Midbrain (tissue), 1 donor: ENCODE measurements at regions not wholly inside any gene's neighbourhood (a gene's known extent, or its start where the extent isn't known, plus 50 kb on each side); places are given as distances from the start of the nearest gene placed in this dataset.

Experiments
- DNase-seq: peaks from one replicate; lab custom pipeline; 2025; lab: John Stamatoyannopoulos, UW

DNA sequence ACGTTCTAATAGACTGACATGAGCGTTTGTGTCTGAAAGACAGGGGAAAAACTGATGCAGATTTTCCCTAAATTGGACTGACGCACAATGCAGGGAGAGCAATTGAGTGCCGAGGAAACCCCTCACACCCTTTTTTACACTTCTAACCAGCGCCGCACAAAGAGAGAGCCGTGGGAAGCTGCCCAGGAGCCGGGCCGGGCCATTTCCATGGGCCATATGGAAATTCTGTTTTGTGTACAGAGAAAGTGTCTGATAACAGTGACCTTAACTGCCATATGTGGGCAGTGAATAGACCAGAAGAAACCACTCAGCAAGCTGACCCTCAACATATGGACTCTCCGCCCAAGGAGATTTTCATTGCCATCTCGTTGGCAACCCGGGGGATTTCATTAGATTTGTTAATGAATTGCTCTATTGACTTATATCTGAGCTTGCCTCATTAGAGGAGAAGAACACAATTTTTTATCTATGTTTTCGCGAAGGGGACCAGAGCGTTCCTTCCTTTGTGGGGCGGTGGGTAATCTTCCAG lies 225.9 kb upstream of the IRX3 start:
- no peak for DNase-seq

- no peak for DNase-seq
These were observed 224.7 kb upstream of the IRX3 start for GRCh38 chr16:54511222-54511731.

GRCh38 chr16:54510685-54511221 lies 224.2 kb upstream of the IRX3 start:
- DNase-seq = no peak

GRCh38 chr16:54509456-54509855 lies 222.9 kb upstream of the IRX3 start:
- DNase-seq = no peak

DNA sequence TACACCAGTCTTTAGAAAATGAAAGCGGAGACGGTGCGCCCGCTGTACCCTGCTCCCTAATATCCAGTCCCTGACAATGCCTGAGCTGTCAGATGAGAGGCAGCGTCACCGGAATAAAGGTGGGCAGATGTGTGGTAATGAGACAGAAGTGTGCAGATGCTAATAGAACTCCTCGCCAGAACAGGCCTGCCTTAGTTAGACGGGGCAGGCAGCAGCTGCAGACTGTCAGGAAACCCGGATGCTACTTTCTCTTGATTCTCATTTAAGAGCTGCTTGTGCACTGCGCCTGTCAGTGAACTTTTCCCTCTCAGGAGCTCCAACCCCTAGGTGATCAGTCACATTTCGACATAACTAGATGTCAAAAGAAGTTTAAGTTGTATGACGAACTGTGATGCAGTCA lies 221.8 kb upstream of the IRX3 start:
- DNase-seq = no peak

DNA sequence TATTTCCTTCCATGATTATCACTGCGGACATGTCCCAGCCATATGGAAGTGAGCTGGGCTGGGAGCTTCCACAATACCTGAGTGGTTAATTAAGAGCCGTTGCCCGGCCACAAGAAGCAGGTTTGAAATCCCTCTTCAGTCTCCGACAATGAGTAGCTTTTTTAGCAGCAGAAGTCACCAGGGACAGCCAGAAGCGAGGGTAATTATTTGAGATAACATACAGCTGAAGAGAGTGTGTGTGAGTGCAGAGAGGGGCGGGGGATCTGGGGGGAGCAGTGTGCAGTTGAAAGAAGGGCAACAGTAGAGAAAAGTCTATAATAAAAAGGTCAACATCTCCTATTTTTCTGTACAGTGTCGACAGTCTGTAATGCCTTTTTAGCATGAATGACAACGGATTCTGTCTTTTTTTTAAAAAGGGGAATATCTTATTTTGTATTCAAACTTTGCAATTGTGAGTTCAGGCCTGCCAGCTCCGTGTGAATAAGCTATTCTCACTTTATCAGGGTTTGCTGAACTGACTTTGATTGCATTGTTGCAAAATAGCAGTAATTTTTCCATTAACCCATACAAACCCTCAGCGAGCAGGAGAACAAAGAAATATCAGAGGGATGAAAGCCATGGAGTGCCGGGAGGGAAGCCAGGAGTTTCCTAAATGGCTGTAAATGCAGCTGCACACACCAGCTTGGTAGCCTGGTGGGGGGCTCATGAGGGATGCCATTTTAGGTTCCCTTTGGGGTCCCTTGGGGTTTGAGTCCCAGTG lies 220.3 kb upstream of the IRX3 start:
- DNase-seq = no peak

DNA sequence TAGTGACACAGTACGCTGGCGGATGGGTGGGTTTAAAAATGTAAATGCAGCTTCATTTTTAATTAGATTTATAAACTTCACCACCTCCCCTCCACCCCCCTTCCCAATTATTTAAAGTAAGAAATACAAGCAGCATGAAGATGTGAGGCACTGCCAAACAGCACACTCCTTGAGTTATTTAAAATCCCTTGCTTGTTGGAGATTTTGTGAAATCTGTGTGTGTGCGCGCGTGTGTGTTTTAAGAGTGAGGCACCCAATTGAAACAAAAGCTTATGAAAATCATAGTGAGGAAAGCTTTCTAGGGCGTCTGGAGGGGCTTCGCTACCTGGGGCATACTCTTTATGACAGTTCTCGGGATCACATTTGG lies 219.6 kb upstream of the IRX3 start:
- DNase-seq = no peak

DNA sequence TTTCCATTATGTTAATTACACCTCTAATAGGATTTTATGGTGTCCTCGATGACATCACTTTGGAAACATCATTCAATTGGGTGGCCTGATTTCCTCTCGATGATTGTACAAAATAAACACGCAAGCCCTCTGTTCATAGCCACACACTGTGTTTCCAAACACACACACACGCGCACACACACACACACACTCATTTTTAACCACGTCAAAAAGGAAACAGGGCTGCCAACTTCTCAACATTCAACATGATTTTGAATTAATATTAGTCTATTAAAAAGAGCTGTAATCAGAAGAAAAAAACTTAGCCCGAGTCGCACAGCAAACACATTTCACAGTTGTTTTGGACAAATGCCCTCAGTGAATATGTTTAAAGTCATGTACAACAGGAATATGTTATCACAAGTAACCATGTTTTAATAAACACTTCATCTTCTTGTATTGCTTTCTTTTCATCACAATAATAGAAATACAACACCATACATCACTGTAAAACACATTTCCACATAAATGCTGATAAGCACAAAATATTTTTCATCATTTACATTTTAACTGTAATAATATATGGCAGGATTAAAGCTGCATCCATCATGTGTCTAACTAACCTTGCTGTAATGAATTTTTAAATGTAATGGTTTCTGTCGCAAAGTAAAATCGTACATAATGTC lies 219.1 kb upstream of the IRX3 start:
- DNase-seq = no peak

DNA sequence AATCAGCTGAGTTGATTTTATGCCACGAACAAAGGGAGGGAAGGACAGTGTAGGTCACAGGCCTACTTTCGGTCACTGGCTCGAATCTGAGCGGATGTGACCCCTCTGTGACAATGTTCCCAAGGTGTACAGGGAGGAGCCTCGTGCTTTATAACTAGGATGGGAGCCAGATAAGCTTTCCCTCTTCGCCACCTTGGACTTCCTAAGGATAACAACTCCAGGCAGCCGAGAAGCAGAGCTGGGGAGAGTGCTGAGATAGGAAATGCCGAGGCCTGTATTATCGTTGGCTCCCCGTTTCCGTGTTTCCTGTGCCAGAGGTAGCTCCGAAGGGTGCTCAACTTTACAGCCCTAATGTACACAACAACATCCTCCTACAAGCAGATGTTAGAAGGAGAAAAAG lies 217.8 kb upstream of the IRX3 start:
- DNase-seq = no peak

- no peak for DNase-seq
These were observed 217.3 kb upstream of the IRX3 start for GRCh38 chr16:54503856-54504219.

GRCh38 chr16:54503011-54503855 lies 216.6 kb upstream of the IRX3 start:
- DNase-seq = no peak

DNA sequence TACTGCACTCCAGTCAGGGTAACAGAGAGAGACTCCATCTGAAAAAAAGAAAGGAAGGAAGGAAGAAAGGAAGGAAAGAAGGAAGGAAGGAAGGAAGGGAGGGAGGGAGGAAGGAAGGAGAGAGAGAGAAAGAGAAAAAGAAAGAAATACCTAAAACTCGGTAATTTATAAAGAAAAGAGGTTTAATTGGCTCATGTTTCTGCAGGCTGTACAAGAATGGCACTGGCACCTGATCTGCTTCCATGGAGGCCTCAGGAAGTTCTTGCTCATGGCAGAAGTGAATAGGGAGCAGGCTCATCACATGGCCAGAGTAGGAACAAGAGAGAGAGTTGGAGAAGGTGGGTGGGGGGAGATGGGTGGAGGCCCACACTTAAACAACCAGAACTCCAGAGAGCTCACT lies 215.2 kb upstream of the IRX3 start:
- DNase-seq = no peak

DNA sequence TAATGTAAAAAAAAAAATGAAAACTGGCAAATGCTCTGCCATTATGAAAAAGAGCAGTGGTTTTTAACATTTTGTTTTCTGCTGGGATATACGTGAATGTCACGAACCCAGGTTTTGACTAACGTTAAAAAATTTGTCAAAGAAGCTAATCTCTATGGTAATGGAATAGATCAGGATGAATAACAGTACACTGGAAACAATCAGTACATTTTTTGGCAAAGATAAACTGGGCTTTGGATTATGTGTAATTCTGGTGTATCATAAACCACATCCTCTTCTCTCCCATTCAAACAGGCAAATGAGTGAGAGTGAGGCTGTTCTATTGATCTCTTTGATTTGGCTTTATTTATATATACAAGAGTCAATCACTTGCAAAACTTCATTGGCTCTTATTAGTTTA lies 207.0 kb upstream of the IRX3 start:
- DNase-seq = no peak

- DNase-seq = no peak
These were observed 206.5 kb upstream of the IRX3 start for GRCh38 chr16:54493061-54493460.

DNA sequence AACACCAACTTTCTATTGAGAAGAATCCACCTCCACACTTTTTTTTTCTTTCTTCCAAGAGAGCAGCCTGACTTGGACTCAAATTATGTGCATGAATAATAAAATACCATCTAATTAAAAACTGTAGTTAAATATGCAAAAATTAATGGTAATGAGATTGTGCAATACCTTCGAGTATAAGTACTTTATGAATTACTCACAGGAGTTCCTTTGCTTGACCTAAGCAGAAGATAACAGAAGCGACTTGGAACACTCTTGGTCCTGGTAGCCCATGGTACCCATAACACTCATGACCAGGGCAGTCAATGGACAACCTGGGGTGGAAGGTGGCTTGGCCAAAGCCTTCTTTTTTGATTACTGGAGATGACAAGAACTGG lies 203.5 kb upstream of the IRX3 start:
- DNase-seq = no peak

DNA sequence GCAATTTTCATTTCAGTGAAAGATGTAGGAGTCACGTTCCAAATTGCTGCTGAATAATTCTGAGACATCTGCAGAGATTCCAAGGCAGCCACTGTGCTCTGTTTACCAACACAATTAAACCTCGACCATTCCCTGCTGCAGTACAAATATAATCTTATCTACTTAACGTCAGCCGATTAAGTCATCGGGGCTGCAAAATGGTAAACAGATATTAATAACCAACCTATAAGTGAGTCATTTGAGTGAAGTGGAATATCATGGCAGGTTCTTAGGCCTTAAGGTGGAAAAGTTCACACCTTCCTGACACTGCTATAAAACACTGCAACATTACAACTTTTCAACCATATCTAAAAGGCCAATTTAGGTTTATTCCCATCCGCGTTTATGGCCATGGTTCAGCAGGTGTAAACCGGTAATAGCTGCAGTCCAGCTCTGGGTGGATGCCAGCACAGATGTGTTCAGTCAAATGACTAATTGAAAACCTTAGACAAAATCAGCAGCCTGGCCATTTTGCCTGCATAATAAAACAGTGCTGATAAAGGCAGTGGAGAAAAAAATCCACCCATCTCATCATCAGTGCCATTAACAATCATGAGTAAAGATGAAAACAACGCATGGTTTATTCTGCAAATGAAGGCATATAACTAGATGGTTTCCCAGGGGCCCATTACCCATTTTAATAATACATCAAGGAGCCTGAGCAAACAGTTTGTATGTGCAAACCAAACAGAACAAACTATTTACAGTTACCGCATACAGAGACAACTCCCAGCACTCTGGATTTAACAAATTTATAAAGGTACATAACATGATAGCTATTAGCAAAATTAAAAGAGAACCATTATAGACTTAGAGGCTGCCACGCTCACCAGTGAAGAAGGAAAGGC lies 202.9 kb upstream of the IRX3 start:
- DNase-seq = no peak

GRCh38 chr16:54488729-54489128 lies 202.1 kb upstream of the IRX3 start:
- no peak for DNase-seq

- peak; percentile 33 for DNase-seq
These were observed 201.3 kb upstream of the IRX3 start for GRCh38 chr16:54487933-54488332.

DNA sequence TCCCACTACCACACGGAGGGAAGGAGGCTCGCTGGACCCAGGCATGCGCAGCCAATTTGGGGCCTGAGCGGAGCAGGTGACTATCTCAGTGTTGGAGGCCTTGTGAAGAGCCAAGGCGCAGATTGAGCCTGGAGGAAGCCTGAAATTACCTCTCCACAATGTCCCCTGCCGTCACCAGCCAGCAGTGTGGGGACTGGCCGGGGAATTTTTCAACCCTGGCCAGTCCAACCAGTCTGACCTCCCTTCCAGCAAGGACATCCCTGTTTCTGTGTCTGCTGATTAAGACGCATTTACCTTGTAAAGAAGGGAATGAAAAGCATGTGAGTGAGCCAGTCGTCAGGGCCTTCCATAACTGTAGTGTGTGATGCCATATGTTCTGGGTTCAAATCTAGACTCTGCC lies 198.1 kb upstream of the IRX3 start:
- DNase-seq = no peak

DNA sequence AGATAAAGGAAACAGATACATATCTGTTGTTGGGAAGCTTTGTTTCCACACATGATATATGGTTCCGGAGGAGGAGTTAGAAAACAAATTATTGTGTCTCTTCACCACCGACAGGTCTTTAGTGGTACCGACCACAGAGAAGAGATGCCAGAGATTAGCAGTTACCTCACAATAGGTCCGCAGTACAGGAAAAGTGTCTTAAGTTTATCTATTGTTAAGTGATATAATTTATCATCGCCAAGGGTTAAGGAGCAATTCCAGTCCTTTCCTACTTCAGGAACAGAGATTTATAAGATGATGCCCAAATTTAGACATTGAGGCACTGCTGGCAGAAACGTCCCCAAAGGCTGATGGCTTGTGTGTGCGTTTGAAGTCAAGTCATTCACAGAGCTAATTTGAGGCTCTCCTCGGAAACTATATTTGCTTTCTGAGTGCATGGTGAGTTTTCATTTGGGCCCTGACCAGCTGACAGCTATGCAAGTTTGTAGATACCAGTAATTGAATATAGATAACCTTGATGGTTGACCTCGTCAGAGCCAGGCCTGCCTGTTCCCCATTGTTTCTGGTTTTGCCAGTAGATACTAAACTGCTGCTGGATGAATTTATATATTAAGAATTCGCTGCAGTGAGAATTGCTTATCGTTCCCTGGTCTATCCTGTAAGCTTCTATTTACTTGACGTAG lies 196.4 kb upstream of the IRX3 start:
- DNase-seq = no peak

- no peak for DNase-seq
These were observed 193.8 kb upstream of the IRX3 start for GRCh38 chr16:54480429-54480828.
